IMR-90 (cell line): ENCODE measurements at regions not wholly inside any gene's neighbourhood (a gene's known extent, or its start where the extent isn't known, plus 50 kb on each side); places are given as distances from the start of the nearest gene placed in this dataset.

Experiments
- ATAC-seq: fragments of 200-7000 bp; cut with Tn5 transposase; 2 replicates; pipeline ENCODE4 v1.9.1; 2020; ENCODE audit warnings: low read depth, mild to moderate bottlenecking, moderate library complexity
- BruUV-seq: library from RNA; stranded (reverse); fragments of 400-500 nt; replicated peaks from 2 replicates; lab custom pipeline; 2021; lab: Mats Ljungman, UMichigan
- CTCF ChIA-PET: fragments of 300-600 bp; formaldehyde crosslinking; extraction: SDS; loops from one replicate; lab custom pipeline; 2021; ENCODE audit warnings: antibody characterized with exemption; lab: Yijun Ruan, JAX
- POLR2A ChIA-PET: fragments of 300-600 bp; sonication (Branson Sonifier 250); formaldehyde crosslinking; loops from one replicate; lab custom pipeline; 2022; ENCODE audit warnings: antibody characterized with exemption; ENCODE audit not compliant: unreplicated experiment; lab: Charles Lee
- DNase-seq: peaks from one replicate; pipeline ENCODE4 v3.0.0; 2013
- H2AFZ ChIP-seq: replicated peaks from 2 replicates; pipeline ENCODE3; 2013; ENCODE audit warnings: low read length, mild to moderate bottlenecking; ENCODE audit not compliant: poor library complexity
- H2AK5ac ChIP-seq: 2 replicates; pipeline ENCODE4 v1.6.1; 2013; ENCODE audit warnings: low read depth, low read length, inconsistent platforms
- H2AK9ac ChIP-seq: replicated peaks from 2 replicates; pipeline ENCODE3; 2013; ENCODE audit warnings: mild to moderate bottlenecking, low read depth, low read length, moderate library complexity; ENCODE audit not compliant: poor library complexity
- H2BK120ac ChIP-seq: 2 replicates; pipeline ENCODE4 v1.6.1; 2013; ENCODE audit warnings: low read depth, low read length, inconsistent platforms
- H2BK15ac ChIP-seq: 3 replicates; pipeline ENCODE4 v1.6.1; 2013; ENCODE audit warnings: low read depth, low read length, inconsistent platforms
- H2BK20ac ChIP-seq: 2 replicates; pipeline ENCODE4 v1.6.1; 2013; ENCODE audit warnings: low read depth, mild to moderate bottlenecking, inconsistent platforms, low read length, moderate library complexity
- H2BK5ac ChIP-seq: 2 replicates; pipeline ENCODE4 v1.6.1; 2013; ENCODE audit warnings: mild to moderate bottlenecking, low read depth, low read length, inconsistent platforms; ENCODE audit not compliant: poor library complexity, severe bottlenecking
- H3K14ac ChIP-seq: replicated peaks from 2 replicates; pipeline ENCODE4 v1.6.1; 2013; ENCODE audit warnings: low read depth, low read length, inconsistent platforms
- H3K18ac ChIP-seq: 2 replicates; pipeline ENCODE4 v1.6.1; 2013; ENCODE audit warnings: low read depth, low read length, control low read depth
- H3K23ac ChIP-seq: 2 replicates; pipeline ENCODE4 v1.6.1; 2013; ENCODE audit warnings: low read depth, low read length, inconsistent platforms
- H3K27ac ChIP-seq: 2 replicates; pipeline ENCODE4 v1.5.1; 2013; ENCODE audit warnings: mild to moderate bottlenecking, control low read depth, low read length; ENCODE audit not compliant: insufficient read depth
- H3K27me3 ChIP-seq: 2 replicates; pipeline ENCODE4 v1.6.1; 2013; ENCODE audit warnings: low read length; ENCODE audit not compliant: control insufficient read depth, insufficient read depth
- H3K36me3 ChIP-seq: 2 replicates; pipeline ENCODE4 v1.6.1; 2013; ENCODE audit warnings: low read length, mixed read lengths; ENCODE audit not compliant: control insufficient read depth, insufficient read depth
- H3K4ac ChIP-seq: 2 replicates; pipeline ENCODE4 v1.6.1; 2013; ENCODE audit warnings: low read depth, low read length, inconsistent platforms
- H3K4me1 ChIP-seq: 2 replicates; pipeline ENCODE4 v1.6.1; 2013; ENCODE audit warnings: low read length, mixed read lengths; ENCODE audit not compliant: control insufficient read depth, insufficient read depth
- H3K4me2 ChIP-seq: 2 replicates; pipeline ENCODE4 v1.6.1; 2013; ENCODE audit warnings: low read depth, mild to moderate bottlenecking, control low read depth, low read length, moderate library complexity
- H3K4me3 ChIP-seq: 2 replicates; pipeline ENCODE4 v1.5.1; 2013; ENCODE audit warnings: low read depth, mild to moderate bottlenecking, control low read depth, low read length, moderate library complexity; ENCODE audit not compliant: insufficient read depth
- H3K56ac ChIP-seq: 2 replicates; pipeline ENCODE4 v1.6.1; 2013; ENCODE audit warnings: low read length, inconsistent platforms; ENCODE audit not compliant: insufficient read depth; ENCODE audit errors: extremely low read depth
- H3K79me1 ChIP-seq, 2 experiments: 2 replicates each; pipeline ENCODE4 v1.6.1; 2013; ENCODE audit warnings: low read length in 2 of 2, inconsistent platforms in 1 of 2, low read depth in 1 of 2
- H3K9ac ChIP-seq: 2 replicates; pipeline ENCODE4 v1.6.1; 2013; ENCODE audit warnings: low read depth, low read length, control low read depth
- H3K9me1 ChIP-seq: 2 replicates; pipeline ENCODE4 v1.6.1; 2013; ENCODE audit warnings: low read length, inconsistent platforms; ENCODE audit not compliant: insufficient read depth
- H3K9me3 ChIP-seq: 2 replicates; pipeline ENCODE4 v1.6.1; 2013; ENCODE audit warnings: low read length; ENCODE audit not compliant: control insufficient read depth, insufficient read depth
- H4K20me1 ChIP-seq: 2 replicates; pipeline ENCODE4 v1.6.1; 2013; ENCODE audit warnings: low read length, inconsistent platforms; ENCODE audit not compliant: insufficient read depth
- H4K5ac ChIP-seq: 2 replicates; pipeline ENCODE4 v1.6.1; 2013; ENCODE audit warnings: mild to moderate bottlenecking, low read depth, low read length, control low read depth
- H4K8ac ChIP-seq, 2 experiments: 2 replicates each; pipeline ENCODE4 v1.6.1; 2013; ENCODE audit warnings: low read depth in 2 of 2, low read length in 2 of 2, control low read depth in 1 of 2, inconsistent platforms in 1 of 2
- H4K91ac ChIP-seq: 2 replicates; pipeline ENCODE4 v1.6.1; 2013; ENCODE audit warnings: low read depth, low read length, inconsistent platforms; ENCODE audit not compliant: insufficient read depth
- BHLHE40 ChIP-seq: fragments of 150-350 bp; IDR thresholded peaks from 2 replicates; pipeline ENCODE4 v1.6.1; 2016; ENCODE audit warnings: mild to moderate bottlenecking, low read depth, low read length
- CEBPB ChIP-seq: IDR thresholded peaks from 2 replicates; pipeline ENCODE4 v1.6.1; 2012; ENCODE audit warnings: low read depth, low read length, improper control_type of control experiment
- CHD1 ChIP-seq: IDR thresholded peaks from 2 replicates; pipeline ENCODE4 v1.6.1; 2012; ENCODE audit warnings: low read depth, low read length, improper control_type of control experiment
- CTCF ChIP-seq: conservative IDR thresholded peaks from 2 replicates; pipeline ENCODE4 v1.5.1; 2012; ENCODE audit warnings: mild to moderate bottlenecking, low read depth, low read length, improper control_type of control experiment
- FOS ChIP-seq: fragments of 150-350 bp; IDR thresholded peaks from 2 replicates; pipeline ENCODE4 v1.6.1; 2016; ENCODE audit warnings: low read depth, low read length
- MAZ ChIP-seq: IDR thresholded peaks from 2 replicates; pipeline ENCODE4 v1.6.1; 2012; ENCODE audit warnings: low read depth, mild to moderate bottlenecking, low read length, improper control_type of control experiment, moderate library complexity, borderline replicate concordance
- MXI1 ChIP-seq: IDR thresholded peaks from 2 replicates; pipeline ENCODE4 v1.6.1; 2012; ENCODE audit warnings: low read depth, mild to moderate bottlenecking, low read length, moderate library complexity, borderline replicate concordance
- NFE2L2 ChIP-seq: fragments of 150-350 bp; IDR thresholded peaks from 2 replicates; pipeline ENCODE4 v1.6.1; 2016; ENCODE audit warnings: low read depth, mild to moderate bottlenecking, low read length
- POLR2A ChIP-seq: IDR thresholded peaks from 2 replicates; pipeline ENCODE4 v1.6.1; 2012; ENCODE audit warnings: mild to moderate bottlenecking, low read depth, low read length
- RCOR1 ChIP-seq: IDR thresholded peaks from 2 replicates; pipeline ENCODE4 v1.6.1; 2012; ENCODE audit warnings: mild to moderate bottlenecking, low read length, improper control_type of control experiment; ENCODE audit not compliant: insufficient replicate concordance
- RFX5 ChIP-seq: IDR thresholded peaks from 2 replicates; pipeline ENCODE4 v1.8.0; 2012; ENCODE audit warnings: low read depth, mild to moderate bottlenecking, low read length, moderate library complexity
- SMC3 ChIP-seq: fragments of 150-350 bp; IDR thresholded peaks from 2 replicates; pipeline ENCODE4 v1.6.1; 2016; ENCODE audit warnings: low read depth, mild to moderate bottlenecking, antibody characterized with exemption, low read length, moderate library complexity
- WGBS, 2 experiments: methylation state at CpG; one replicate each; pipeline versions ENCODE4 v1.1.5 to v1.1.7; 2013; ENCODE audit warnings: missing lambda C conversion rate in 2 of 2; ENCODE audit not compliant: insufficient read length in 1 of 2; ENCODE audit errors: extremely low coverage in 2 of 2; 5-methylcytosine and 5-hydroxymethylcytosine counted together
- dilution Hi-C: fragments of 300-500 bp; cut with HindIII; formaldehyde crosslinking; loops from one replicate; pipeline ENCODE4 v1.14.3; 2018; ENCODE audit warnings: low sequenced_read_pairs; ENCODE audit not compliant: unreplicated experiment
- in situ Hi-C: fragments of 300-500 bp; cut with MboI; formaldehyde crosslinking; loops from 3 replicates; pipeline ENCODE4 v1.14.3; 2019; ENCODE audit warnings: low sequenced_read_pairs, inconsistent platforms, mixed read lengths
- intact Hi-C: fragments of 100-400 bp; cut with micrococcal nuclease; formaldehyde crosslinking; loops from 2 replicates; pipeline ENCODE4 v1.10.0; 2022
- TF ChIP-seq, protein P1 (sequence below): fragments of 150-350 bp; IDR thresholded peaks from 2 replicates; pipeline ENCODE4 v1.6.1; 2017; ENCODE audit warnings: mild to moderate bottlenecking, antibody characterized with exemption, low read length, low read depth
- TF ChIP-seq, protein P2 (sequence below): fragments of 150-350 bp; IDR thresholded peaks from 2 replicates; pipeline ENCODE4 v1.6.1; 2016; ENCODE audit warnings: low read depth, mild to moderate bottlenecking, low read length, moderate library complexity, borderline replicate concordance

DNA sequence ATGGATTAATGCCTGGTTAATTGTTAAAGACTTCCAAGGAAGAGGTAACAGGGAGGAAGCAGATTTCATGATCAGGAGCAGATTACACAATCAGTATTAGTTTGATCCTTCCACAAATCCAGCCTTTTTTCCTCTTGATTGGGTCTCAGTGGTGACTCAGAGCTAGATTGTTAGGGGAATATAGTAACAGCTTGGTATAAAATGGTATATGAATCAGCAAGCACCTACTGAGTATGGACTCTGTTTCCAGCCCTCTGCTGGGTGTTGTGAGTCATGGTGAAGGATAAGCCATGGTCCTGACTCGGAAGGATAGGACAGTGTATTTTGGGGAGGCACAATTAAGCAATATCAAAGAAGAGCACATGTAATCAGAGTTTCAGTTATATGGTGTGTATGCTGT lies 272.4 kb upstream of the DPP10 start:
- no peak for DNase-seq
- ATAC-seq = no peak
- no peak overlapping the region for H2BK20ac ChIP-seq
- no peak overlapping the region for H3K18ac ChIP-seq
- H3K36me3 ChIP-seq = no peaks in the 10 kb centered on the region
- no peak for TF ChIP-seq MXI1
- TF ChIP-seq, protein P1, sequence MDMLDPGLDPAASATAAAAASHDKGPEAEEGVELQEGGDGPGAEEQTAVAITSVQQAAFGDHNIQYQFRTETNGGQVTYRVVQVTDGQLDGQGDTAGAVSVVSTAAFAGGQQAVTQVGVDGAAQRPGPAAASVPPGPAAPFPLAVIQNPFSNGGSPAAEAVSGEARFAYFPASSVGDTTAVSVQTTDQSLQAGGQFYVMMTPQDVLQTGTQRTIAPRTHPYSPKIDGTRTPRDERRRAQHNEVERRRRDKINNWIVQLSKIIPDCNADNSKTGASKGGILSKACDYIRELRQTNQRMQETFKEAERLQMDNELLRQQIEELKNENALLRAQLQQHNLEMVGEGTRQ = no peak
- TF ChIP-seq MAZ = no peak
- TF ChIP-seq RCOR1 = no peak
- no peak for TF ChIP-seq BHLHE40
- no peak for TF ChIP-seq CEBPB
- no peak for TF ChIP-seq SMC3
- TF ChIP-seq NFE2L2 = no peak
- no peak for TF ChIP-seq CHD1
- TF ChIP-seq RFX5 = no peak
- TF ChIP-seq CTCF = no peak
- no peak for TF ChIP-seq POLR2A
- TF ChIP-seq FOS = no peak
- TF ChIP-seq, protein P2, sequence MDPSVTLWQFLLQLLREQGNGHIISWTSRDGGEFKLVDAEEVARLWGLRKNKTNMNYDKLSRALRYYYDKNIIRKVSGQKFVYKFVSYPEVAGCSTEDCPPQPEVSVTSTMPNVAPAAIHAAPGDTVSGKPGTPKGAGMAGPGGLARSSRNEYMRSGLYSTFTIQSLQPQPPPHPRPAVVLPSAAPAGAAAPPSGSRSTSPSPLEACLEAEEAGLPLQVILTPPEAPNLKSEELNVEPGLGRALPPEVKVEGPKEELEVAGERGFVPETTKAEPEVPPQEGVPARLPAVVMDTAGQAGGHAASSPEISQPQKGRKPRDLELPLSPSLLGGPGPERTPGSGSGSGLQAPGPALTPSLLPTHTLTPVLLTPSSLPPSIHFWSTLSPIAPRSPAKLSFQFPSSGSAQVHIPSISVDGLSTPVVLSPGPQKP = no peak
- H3K4me3 ChIP-seq = no peak overlapping the region
- no peak overlapping the region for H3K56ac ChIP-seq
- no peak overlapping the region for H3K23ac ChIP-seq
- BruUV-seq = no TSS peak
- no peak overlapping the region for H3K4me2 ChIP-seq
- H2AK5ac ChIP-seq = no peak overlapping the region
- WGBS, 2 experiments = no CpG with 5 or more reads among the region's 1 CpG
- H3K9ac ChIP-seq = no peak overlapping the region
- H2BK120ac ChIP-seq = no peak overlapping the region
- no peak overlapping the region for H4K91ac ChIP-seq
- no peak overlapping the region for H2BK5ac ChIP-seq
- intact Hi-C loops = no loop called here
- no peaks in the 10 kb centered on the region for H3K9me1 ChIP-seq
- no peaks in the 10 kb centered on the region for H3K9me3 ChIP-seq
- no peak overlapping the region for H2BK15ac ChIP-seq
- H3K14ac ChIP-seq = no peak overlapping the region
- in situ Hi-C loops = no loop called here
- CTCF ChIA-PET = no interaction called here
- no peak overlapping the region for H3K4ac ChIP-seq
- dilution Hi-C loops = no loop called here
- no peak overlapping the region for H2AK9ac ChIP-seq
- no peak overlapping the region for H4K5ac ChIP-seq
- H2AFZ ChIP-seq = no peak overlapping the region
- no peaks in the 10 kb centered on the region for H3K79me1 ChIP-seq
- POLR2A ChIA-PET = no interaction called here
- no peaks in the 10 kb centered on the region for H3K4me1 ChIP-seq
- H4K8ac ChIP-seq = no peak overlapping the region
- no peak overlapping the region for H3K27ac ChIP-seq
- H4K20me1 ChIP-seq = no peaks in the 10 kb centered on the region
- no peaks in the 10 kb centered on the region for H3K27me3 ChIP-seq
